ENCODE measurements at regions not wholly inside any gene's neighbourhood (a gene's known extent, or its start where the extent isn't known, plus 50 kb on each side); places are given as distances from the start of the nearest gene placed in this dataset.
"Not testable (repeated sequence)": the region's sequence is repeated elsewhere in the genome, so short reads cannot be mapped to it uniquely, and the experiment has no call there.

GRCh38 chr5:57976506-57976905 lies 483.4 kb downstream of the PLK2 start:
- no peaks in the 10 kb centered on the region for H3K27me3 ChIP-seq (replicated peaks; ENCODE audit: insufficient read depth, low read depth, low read length, poor library complexity)
- H3K36me3 ChIP-seq (ENCODE audit: insufficient read depth, low read length, poor library complexity, severe bottlenecking): no peaks in the 10 kb centered on the region
- intact Hi-C loops (cut with micrococcal nuclease; ENCODE audit: unreplicated experiment): no loop called here
- ChIA-PET POLR2A (ENCODE audit: low non-redundant PET) (no interaction called here), CTCF (no interaction called here)
- no peak overlapping the region for H3K4me3 ChIP-seq (ENCODE audit: low read depth, low read length, poor library complexity, severe bottlenecking)
- no peak for DNase-seq (ENCODE audit: low spot score)
- H3K9me3 ChIP-seq (ENCODE audit: low read depth, low read length, poor library complexity, severe bottlenecking): no peaks in the 10 kb centered on the region
- H3K4me1 ChIP-seq (ENCODE audit: insufficient read depth, low read length, poor library complexity, severe bottlenecking): no peaks in the 10 kb centered on the region
- no peak overlapping the region for H3K27ac ChIP-seq (ENCODE audit: low read depth, low read length, poor library complexity, severe bottlenecking)
- TF ChIP-seq EZH2 (IDR thresholded peaks at IDR 0.05; ENCODE audit: borderline replicate concordance, low read depth, low read length, poor library complexity, severe bottlenecking): no peak
- no peak for TF ChIP-seq CTCF (conservative IDR thresholded peaks at IDR 0.05; ENCODE audit: low read depth, low read length)
- no TSS peak for BruUV-seq (replicated peaks)

- H3K4me3 ChIP-seq (ENCODE audit: low read depth, low read length, poor library complexity, severe bottlenecking); H3K27me3 ChIP-seq (replicated peaks; ENCODE audit: insufficient read depth, low read depth, low read length, poor library complexity); DNase-seq (ENCODE audit: low spot score); CTCF ChIA-PET; H3K9me3 ChIP-seq (ENCODE audit: low read depth, low read length, poor library complexity, severe bottlenecking); H3K27ac ChIP-seq (ENCODE audit: low read depth, low read length, poor library complexity, severe bottlenecking); H3K4me1 ChIP-seq (ENCODE audit: insufficient read depth, low read length, poor library complexity, severe bottlenecking); H3K36me3 ChIP-seq (ENCODE audit: insufficient read depth, low read length, poor library complexity, severe bottlenecking); intact Hi-C loops (cut with micrococcal nuclease; ENCODE audit: unreplicated experiment); POLR2A ChIA-PET (ENCODE audit: low non-redundant PET); BruUV-seq (replicated peaks): not testable (repeated sequence)
Observed at GRCh38 chr5:57972099-57972498, 487.8 kb downstream of the PLK2 start.

GRCh38 chr5:57960569-57960968 lies 478.0 kb upstream of the ACTBL2 start:
- no peak for DNase-seq (ENCODE audit: low spot score)
- Histone ChIP-seq H3K4me1 (ENCODE audit: insufficient read depth, low read length, poor library complexity, severe bottlenecking) (no peaks in the 10 kb centered on the region), H3K27ac (ENCODE audit: low read depth, low read length, poor library complexity, severe bottlenecking) (no peak overlapping the region), H3K36me3 (ENCODE audit: insufficient read depth, low read length, poor library complexity, severe bottlenecking) (no peaks in the 10 kb centered on the region), H3K9me3 (ENCODE audit: low read depth, low read length, poor library complexity, severe bottlenecking) (peaks cover 8% of the 10 kb centered on the region), H3K27me3 (replicated peaks; ENCODE audit: insufficient read depth, low read depth, low read length, poor library complexity) (peaks cover 13% of the 10 kb centered on the region), H3K4me3 (ENCODE audit: low read depth, low read length, poor library complexity, severe bottlenecking) (no peak overlapping the region)
- ChIA-PET POLR2A (ENCODE audit: low non-redundant PET) (no interaction called here), CTCF (no interaction called here)
- TF ChIP-seq EZH2 (IDR thresholded peaks at IDR 0.05; ENCODE audit: borderline replicate concordance, low read depth, low read length, poor library complexity, severe bottlenecking) (no peak), CTCF (conservative IDR thresholded peaks at IDR 0.05; ENCODE audit: low read depth, low read length) (no peak)
- no TSS peak for BruUV-seq (replicated peaks)
- intact Hi-C loops (cut with micrococcal nuclease; ENCODE audit: unreplicated experiment): no loop called here

GRCh38 chr5:57956636-57957035 lies 474.0 kb upstream of the ACTBL2 start:
- no peaks in the 10 kb centered on the region for H3K4me1 ChIP-seq (ENCODE audit: insufficient read depth, low read length, poor library complexity, severe bottlenecking)
- peak; percentile 50 for DNase-seq (ENCODE audit: low spot score)
- TF ChIP-seq CTCF (conservative IDR thresholded peaks at IDR 0.05; ENCODE audit: low read depth, low read length): no peak
- H3K36me3 ChIP-seq (ENCODE audit: insufficient read depth, low read length, poor library complexity, severe bottlenecking): no peaks in the 10 kb centered on the region
- H3K4me3 ChIP-seq (ENCODE audit: low read depth, low read length, poor library complexity, severe bottlenecking): no peak overlapping the region
- no peak overlapping the region for H3K27ac ChIP-seq (ENCODE audit: low read depth, low read length, poor library complexity, severe bottlenecking)
- intact Hi-C loops (cut with micrococcal nuclease; ENCODE audit: unreplicated experiment): loop anchor here (10.0 kb wide), 1 partner anchor 172 kb away; no protein-coding TSS in a partner anchor
- ChIA-PET POLR2A (ENCODE audit: low non-redundant PET) (no interaction called here), CTCF (no interaction called here)
- no TSS peak for BruUV-seq (replicated peaks)
- peaks cover 18% of the 10 kb centered on the region for H3K27me3 ChIP-seq (replicated peaks; ENCODE audit: insufficient read depth, low read depth, low read length, poor library complexity)
- no peaks in the 10 kb centered on the region for H3K9me3 ChIP-seq (ENCODE audit: low read depth, low read length, poor library complexity, severe bottlenecking)
